Epithelial cell of esophagus (primary cell): ENCODE measurements at regions not wholly inside any gene's neighbourhood (a gene's known extent, or its start where the extent isn't known, plus 50 kb on each side); places are given as distances from the start of the nearest gene placed in this dataset.

ENCODE experiments used
- DNase-seq: peaks from one replicate; pipeline ENCODE4 v3.0.0; 2010; ENCODE audit warnings: low read depth
- H3K4me3 ChIP-seq: 2 replicates; pipeline ENCODE4 v1.5.1; 2011; ENCODE audit warnings: mild to moderate bottlenecking, low read length, control low read depth
- TF ChIP-seq, protein P1 (sequence below): IDR thresholded peaks from 2 replicates; pipeline ENCODE4 v1.5.1; 2011; ENCODE audit warnings: low read depth, mild to moderate bottlenecking, low read length, control low read depth, inconsistent platforms; ENCODE audit not compliant: insufficient read depth; ENCODE audit errors: missing control alignments

- no peak overlapping the region for H3K4me3 ChIP-seq
- TF ChIP-seq, protein P1, sequence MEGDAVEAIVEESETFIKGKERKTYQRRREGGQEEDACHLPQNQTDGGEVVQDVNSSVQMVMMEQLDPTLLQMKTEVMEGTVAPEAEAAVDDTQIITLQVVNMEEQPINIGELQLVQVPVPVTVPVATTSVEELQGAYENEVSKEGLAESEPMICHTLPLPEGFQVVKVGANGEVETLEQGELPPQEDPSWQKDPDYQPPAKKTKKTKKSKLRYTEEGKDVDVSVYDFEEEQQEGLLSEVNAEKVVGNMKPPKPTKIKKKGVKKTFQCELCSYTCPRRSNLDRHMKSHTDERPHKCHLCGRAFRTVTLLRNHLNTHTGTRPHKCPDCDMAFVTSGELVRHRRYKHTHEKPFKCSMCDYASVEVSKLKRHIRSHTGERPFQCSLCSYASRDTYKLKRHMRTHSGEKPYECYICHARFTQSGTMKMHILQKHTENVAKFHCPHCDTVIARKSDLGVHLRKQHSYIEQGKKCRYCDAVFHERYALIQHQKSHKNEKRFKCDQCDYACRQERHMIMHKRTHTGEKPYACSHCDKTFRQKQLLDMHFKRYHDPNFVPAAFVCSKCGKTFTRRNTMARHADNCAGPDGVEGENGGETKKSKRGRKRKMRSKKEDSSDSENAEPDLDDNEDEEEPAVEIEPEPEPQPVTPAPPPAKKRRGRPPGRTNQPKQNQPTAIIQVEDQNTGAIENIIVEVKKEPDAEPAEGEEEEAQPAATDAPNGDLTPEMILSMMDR, result no peak
- no peak for DNase-seq
Observed at GRCh38 chr5:3321119-3321760, 274.4 kb upstream of the IRX1 start.

DNA sequence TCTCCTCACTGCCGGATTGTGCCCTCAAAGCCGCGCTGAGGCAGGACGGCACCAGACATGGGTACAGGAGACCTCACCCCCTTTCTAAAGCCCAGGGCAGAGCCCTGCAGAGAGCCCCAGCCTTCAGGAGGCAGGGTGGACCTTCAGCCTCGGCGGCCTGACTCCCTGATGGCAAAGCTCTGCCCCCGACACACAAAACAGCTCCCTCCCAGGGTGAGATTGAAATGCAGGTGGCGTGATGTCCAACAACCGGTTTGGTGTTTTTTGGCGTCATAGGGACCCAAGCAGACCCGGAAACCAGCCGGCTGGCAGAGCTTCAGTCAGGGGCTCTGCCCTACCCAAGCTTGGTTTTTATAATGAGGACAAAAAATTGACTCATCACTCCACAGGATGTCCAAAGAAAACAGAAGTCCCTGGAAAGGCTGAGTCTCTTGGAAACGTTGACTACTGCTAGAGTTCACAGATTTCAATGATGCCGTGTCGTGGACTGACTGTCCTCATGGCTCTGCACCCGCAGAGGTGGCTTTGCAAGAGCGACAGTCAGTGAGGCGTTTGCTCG is 275.2 kb upstream of the IRX1 start:
- no peak overlapping the region for H3K4me3 ChIP-seq
- DNase-seq, result no peak
- TF ChIP-seq, protein P1, result no peak

DNA sequence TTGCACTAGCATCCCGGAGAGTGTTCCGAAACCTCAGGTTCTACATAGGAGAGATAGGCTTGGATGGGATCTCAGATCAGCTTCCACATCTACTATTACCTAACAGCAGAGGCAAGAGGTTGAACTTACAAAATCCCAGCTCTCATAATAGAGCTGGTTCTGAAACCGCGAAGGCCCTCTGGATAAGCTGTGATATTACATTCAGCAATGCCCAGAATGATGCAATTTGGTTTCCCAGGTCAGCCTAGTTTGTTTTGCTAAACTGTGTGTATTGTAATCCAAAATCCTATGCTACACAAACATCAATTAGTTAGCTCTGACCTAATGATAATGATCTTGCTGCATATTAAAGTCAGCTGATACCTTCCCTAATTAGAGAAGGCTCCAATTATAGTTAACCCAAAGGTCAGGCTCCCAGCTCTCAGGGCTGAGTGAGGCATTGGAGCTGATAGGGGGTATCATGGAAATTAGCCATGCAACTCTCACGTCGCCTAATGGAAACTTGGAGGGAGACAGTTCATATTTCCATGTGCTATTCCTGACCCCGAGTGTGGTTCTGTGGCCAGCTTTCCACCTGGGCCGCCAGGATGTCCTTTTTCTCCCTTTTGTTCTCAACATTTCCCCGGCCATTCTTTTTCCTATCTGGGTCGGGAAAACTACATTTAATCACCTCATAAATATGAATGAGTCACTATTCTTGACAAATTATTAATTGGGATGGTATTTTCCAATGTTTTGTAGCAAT is 278.4 kb upstream of the IRX1 start:
- TF ChIP-seq, protein P1, result no peak
- DNase-seq, result no peak
- H3K4me3 ChIP-seq, result no peak overlapping the region

DNA sequence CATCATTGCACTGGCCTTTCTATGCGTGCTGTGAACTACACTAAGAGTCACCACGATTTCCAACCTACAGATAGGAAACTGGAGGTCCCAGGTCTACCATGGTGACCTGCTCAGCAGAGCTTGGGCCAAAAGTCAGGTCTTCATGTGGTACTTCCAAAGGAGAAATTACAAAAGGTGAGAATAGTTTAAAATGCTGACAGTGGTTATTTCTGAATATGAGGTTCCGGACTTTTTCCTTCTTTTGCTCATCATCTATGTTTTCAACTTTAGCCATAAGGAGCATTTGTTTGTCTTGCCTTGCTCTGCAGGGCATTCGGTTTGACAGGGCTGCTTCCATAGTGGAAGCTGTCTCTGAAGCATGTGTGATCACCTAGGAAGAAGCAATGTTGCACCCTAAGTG is 282.1 kb upstream of the IRX1 start:
- TF ChIP-seq, protein P1, result no peak
- H3K4me3 ChIP-seq, result no peak overlapping the region
- no peak for DNase-seq

DNA sequence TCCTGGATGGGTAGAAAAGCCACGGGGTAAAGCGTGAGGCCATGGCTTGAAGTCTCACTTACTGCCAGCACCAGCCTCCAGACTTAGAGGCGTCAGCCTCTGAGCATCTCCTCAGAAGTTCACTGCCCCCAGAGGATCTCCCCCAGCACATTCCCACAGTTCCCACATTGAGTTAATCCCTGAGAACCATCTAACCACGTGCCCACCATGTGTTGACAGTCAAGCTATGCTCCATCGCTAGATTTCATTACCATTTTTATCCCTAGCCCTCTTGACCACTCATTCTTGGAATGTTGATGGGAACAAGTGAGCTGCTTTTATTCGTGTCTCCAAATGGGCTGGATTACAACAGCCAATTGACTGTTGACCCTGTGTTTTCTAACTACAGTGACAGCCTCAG is 283.3 kb upstream of the IRX1 start:
- TF ChIP-seq, protein P1, result no peak
- DNase-seq, result no peak
- no peak overlapping the region for H3K4me3 ChIP-seq

GRCh38 chr5:3311433-3311832 is 284.2 kb upstream of the IRX1 start:
- TF ChIP-seq, protein P1, result no peak
- no peak overlapping the region for H3K4me3 ChIP-seq
- no peak for DNase-seq
